Activated CD4-positive, CD25-positive, alpha-beta regulatory T cell (primary cell): ENCODE measurements at regions not wholly inside any gene's neighbourhood (a gene's known extent, or its start where the extent isn't known, plus 50 kb on each side); places are given as distances from the start of the nearest gene placed in this dataset.

Experiments
- DNase-seq, 4 experiments: peaks; one replicate each; lab custom pipeline; 2025; lab: John Stamatoyannopoulos, UW

DNA sequence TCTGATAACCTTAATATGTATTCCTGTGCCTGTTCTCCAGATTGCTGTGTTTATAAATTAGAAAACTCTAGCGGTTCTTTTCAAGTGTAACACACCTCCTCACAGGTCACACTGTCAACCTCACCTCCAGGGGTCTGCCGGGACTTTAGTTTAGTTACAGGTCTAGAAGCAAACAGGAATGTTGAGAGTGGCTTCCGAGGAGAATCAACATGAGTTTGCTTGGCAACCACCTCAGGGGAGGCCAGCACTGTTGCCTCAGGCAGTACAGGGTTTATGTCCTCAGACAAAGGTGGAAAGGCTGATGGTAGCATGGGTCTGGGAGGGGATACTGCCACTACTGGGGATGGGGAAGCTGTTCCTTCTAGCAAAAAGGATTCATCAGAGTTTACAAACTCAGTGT is 438.0 kb downstream of the DTHD1 start:
- no peak for DNase-seq

DNA sequence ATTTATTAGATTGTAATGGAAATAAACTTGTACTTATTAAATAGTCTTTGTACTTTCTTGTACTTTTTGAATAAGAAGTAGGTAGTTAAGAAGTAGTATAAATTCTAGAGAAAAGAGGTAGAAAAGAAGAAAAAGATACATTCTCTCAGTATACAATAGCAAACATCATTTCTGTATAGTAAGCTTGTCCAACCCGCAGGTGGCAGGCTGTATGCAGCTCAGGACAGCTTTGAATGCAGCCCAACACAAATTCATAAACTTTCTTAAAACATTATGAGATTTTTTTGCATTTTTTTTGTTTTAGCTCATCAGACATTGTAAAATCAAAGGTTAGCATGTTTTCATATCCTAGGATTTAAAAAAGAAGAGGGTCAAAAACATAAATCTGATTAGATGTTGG is 441.6 kb downstream of the DTHD1 start:
- DNase-seq = no peak

GRCh38 chr4:36734334-36734733 is 452.9 kb downstream of the DTHD1 start:
- no peak for DNase-seq

DNA sequence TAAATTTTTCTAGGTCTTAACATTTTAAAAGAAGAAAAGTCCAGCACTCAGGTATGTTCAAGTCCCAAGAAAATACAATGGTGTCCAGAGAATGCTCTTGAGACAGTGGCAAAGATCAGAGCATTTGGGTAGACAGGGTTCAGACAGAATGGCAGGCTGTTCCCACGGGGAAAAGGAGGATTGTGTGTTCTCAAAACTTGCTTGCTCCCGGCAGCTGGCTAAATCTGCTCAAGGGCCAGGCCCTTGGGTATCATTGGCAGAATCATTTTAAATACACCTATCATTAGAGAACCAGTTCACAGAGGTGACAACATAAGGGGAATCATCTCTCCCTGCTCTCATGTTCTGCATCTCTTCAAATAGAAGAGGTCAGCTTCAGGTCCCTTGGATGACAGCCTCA is 456.3 kb downstream of the DTHD1 start:
- no peak for DNase-seq

- DNase-seq = no peak
These were observed 459.4 kb downstream of the DTHD1 start for GRCh38 chr4:36740796-36741310.

GRCh38 chr4:36747277-36748129 is 466.1 kb downstream of the DTHD1 start:
- no peak for DNase-seq

DNA sequence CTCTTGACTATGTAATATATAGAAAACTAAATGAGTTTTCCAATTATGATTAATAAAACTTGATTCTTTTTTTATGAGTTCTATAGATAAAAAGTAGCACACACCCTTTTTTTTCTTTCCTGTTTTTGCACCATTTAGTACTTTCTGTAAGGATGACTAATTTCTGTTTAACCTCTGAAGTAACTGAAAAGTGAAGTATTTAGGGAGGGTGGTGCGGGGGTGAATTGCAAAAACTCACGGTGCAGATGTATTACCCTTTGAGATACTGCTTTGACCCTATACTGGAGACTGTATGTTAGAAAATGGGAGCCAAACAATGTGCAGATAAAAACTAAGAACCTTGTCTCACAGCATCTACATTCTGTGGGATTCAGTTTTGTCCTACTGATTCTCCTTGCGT is 471.6 kb downstream of the DTHD1 start:
- no peak for DNase-seq

DNA sequence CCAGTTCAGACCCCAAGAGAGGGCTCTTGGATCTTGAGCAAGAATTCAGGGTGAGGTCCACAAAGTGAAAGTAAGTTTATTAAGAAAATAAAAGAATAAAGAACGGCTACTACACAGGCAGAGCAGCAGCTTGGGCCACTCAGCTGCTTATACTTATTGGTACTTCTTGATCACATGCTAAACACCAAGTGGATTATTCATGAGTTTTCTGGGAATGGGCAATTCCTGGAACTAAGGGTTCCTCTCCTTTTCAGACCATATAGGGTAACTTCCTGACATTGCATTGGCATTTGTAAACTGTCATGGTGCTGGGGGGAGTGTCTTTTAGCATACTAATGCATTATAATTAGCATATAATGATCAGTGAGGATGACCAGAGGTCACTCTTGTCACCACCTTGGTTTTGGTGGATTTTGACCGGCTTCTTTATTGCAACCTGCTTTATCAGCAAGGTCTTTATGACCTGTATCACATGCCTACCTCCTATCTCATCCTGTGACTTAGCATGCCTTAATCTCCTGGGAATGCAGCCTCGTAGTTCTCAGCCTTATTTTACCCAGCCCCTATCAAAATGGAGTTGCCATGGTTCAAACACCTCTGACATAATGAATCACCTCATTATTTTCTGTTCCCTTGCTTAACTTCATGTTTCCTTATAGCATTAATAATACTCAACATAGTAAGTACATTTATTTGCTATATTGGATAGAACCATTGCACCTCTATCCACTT is 476.3 kb downstream of the DTHD1 start:
- no peak for DNase-seq

DNA sequence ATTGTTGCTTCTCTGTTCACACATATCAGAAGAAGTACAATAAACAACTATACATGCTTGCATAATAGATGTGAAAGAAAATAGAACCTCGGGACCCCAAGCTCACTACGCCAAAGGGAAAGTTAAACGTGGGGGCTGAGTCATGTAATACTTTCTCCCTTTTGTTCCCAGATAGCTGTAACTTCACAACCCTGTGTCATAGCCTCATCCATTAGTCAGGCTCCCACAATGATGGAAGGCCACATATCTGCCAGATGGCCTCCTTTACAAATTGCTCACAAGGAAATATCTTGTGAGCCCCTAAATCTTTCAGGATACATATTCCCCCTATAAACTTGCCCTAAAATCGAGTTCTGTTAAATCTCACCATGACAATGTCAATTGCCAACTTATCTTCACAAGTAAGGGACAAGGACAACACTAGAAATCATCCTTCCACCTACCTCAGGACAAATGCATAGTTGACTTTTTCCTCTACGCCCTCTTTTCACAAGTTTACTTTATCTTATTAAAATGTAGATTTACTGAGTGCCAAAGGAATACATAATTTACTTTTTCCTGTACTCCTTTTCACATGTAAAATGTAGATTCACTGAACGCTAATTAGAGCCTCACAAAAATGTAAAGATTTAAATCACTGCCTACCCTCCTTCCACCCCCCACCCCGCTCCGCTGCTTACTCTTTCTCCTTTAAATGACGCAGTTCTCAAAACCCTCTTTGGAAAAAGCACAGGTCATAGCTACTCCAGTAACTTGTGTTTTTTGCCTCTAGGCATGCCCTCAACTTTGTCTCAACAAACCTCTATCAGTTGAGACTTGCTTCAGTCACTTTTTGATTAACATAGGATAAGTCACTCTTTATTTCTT is 477.1 kb downstream of the DTHD1 start:
- no peak for DNase-seq

- no peak for DNase-seq
These were observed 480.2 kb downstream of the DTHD1 start for GRCh38 chr4:36761607-36762006.

GRCh38 chr4:36763814-36764213 is 480.7 kb upstream of the NWD2 start:
- DNase-seq = no peak

GRCh38 chr4:36767596-36767995 is 476.9 kb upstream of the NWD2 start:
- no peak for DNase-seq

DNA sequence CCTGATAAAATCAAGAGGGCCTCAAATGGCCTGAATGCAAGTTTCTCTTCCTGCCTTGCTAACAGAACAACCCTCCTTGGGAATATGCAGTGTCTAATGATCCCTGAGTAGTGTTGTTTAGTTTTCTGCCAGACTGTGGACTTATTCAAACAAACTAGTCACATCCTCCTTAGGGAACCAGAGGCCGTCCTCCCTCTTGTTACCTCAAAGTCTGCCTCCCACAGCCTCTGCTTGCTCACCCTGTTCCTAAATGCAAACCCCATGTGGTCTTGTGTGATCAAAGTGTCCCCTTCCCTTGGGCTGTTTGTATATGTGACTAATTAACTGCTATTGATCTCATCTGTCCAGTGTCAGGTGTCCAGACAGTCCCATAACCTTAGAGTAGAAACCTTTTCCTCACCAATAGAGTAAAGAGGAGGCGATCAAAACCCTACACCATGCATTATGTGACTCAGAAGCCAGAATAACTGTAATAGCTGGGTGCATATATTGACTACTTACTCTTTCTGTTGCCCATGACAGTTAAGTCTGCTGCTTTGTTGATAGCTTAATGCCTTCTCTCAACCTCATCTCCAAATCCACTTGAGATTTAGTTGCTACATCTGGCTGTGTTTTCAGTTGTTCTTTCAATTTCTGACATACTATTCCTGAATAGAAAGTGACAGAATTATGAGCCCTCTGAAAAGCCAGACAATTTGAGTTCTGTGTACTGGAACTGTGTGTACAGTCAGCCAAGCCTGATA is 473.0 kb upstream of the NWD2 start:
- no peak for DNase-seq

DNA sequence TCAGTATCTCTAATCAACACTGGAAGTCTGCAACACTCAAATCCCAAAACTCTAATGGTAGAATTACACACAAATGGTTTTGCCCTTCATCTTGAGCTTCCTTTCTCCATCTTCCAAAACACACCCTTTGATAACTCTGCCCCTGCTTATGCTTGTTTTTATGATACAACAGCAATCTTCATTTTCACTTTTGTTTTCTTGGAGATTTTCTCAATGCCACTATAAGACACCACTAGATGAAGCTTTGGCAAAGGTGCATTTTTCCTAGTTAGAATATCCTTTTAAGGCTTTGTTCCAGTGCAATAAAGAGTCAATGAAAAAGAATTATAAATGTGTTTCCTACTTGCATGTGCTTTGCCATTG is 472.4 kb upstream of the NWD2 start:
- no peak for DNase-seq

GRCh38 chr4:36773467-36773866 is 471.1 kb upstream of the NWD2 start:
- no peak for DNase-seq

- DNase-seq = no peak
These were observed 469.0 kb upstream of the NWD2 start for GRCh38 chr4:36775544-36775943.

DNA sequence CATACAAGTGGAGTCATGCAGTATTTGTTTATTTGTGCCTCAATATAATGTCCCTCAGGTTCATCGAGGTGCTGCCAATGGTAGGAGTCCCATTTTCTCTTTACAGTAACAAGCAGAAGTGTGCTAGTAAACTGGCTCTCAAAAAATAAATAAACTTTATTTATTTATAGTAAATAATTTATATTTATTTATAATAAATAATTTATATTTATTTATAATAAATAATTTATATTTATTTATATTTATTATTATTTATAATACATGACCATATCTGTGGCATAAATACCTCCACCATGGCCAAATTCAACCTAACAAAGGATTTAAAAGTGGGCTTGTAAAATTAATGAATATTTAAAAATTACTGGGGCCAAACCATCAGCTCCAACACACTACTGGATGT is 464.9 kb upstream of the NWD2 start:
- DNase-seq = no peak

DNA sequence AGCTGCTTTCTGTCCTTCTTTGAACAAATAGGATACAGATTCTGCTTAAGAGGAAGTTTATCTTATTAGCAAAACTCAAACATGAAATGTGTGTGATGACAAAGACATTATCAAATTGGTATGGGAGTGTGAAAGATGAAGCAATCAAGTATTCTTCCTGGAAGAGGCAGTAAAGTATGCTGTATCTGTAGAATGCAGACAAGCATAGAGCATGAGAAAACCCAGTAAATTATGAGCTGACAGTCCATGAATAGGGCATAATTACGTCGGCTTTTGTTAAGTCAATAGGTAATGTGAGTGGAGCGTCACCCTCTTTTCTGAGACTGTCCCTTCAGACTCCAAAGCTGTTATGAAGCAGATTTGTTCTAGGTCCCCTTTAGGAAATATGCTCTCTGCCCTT is 458.6 kb upstream of the NWD2 start:
- no peak for DNase-seq

- DNase-seq = no peak
These were observed 458.0 kb upstream of the NWD2 start for GRCh38 chr4:36786519-36786918.

DNA sequence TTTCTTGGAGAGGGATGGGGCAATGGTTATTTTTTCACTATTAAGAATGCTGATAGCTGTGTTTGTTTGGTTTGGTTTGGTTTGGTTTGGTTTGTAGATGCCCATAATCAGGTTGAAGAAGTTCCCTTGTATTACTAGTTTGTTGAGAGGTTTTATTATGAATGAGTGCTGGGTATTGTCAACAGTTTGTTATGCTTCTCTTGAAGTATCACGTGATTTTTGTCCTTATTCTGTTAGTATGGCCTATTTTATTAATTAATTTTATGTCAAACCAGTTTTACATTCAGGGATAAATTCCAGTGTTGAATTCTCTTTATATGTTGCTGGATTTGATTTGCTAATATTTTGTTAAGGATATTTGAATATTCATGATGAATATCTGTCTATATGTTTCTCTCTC is 449.8 kb upstream of the NWD2 start:
- DNase-seq = no peak

DNA sequence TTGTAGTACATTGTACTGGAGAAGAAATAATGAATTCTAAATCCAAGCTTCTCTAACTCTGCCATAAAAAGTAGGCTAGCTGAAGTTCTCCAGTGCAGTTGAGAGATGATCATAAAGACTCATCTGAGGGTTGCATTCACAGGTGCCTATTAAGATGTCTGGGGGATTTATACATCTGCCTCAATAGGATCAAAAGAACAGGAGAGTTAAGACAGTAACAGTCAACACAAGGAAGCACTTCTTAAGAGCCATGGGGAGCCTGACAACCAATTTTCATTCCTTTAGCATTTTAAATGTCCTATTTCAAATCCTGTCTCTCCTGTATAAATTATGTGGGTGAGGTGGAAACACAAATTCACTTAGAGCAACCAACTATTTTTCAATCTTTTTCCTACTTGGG is 432.4 kb upstream of the NWD2 start:
- DNase-seq = no peak

DNA sequence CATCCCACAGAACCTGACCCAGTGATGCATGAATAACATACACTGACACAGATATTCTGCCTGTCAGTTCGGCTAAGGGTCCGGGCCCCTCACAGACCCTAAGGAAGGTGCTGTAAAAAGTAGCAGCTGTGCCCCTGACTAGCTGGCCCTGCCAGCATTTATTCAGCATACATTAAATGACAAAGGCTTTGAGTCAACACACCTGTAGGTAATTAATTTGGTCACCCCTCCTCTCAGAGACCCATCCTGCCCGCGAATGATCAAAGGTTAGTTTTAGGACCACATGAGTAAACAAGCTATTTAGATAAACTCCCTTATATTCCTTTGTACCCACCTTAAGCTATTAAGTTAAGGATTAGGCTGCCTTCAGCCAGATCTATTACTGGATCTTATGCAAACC is 429.0 kb upstream of the NWD2 start:
- no peak for DNase-seq
